Activated CD4-positive, alpha-beta T cell treated with anti-CD3 and anti-CD28 coated beads for 36 hours (primary cell): ENCODE measurements at regions not wholly inside any gene's neighbourhood (a gene's known extent, or its start where the extent isn't known, plus 50 kb on each side); places are given as distances from the start of the nearest gene placed in this dataset.
A peak's percentile ranks its signal among the peaks of the same experiment; 100 is the strongest.

ENCODE experiments used
- ATAC-seq: fragments of 200-7000 bp; cut with Tn5 transposase; one replicate; pipeline ENCODE4 v1.10.0; 2021; ENCODE audit warnings: mild to moderate bottlenecking, moderate library complexity
- CTCF ChIA-PET: fragments of 350-600 bp; sonication (Branson Sonifier 250); formaldehyde crosslinking; loops from one replicate; lab custom pipeline; 2021; ENCODE audit warnings: antibody characterized with exemption; lab: Charles Lee
- POLR2A ChIA-PET: fragments of 350-600 bp; sonication (Branson Sonifier 250); formaldehyde crosslinking; loops from one replicate; lab custom pipeline; 2021; ENCODE audit warnings: antibody characterized with exemption, inconsistent platforms; lab: Charles Lee
- DNase-seq: peaks from one replicate; pipeline ENCODE4 v3.0.0-alpha.2; 2020
- H3K27ac Mint-ChIP-seq: one replicate; pipeline ENCODE4 v1.8.0; 2021; ENCODE audit warnings: mixed read lengths
- H3K27me3 Mint-ChIP-seq: one replicate; pipeline ENCODE4 v1.8.0; 2021; ENCODE audit warnings: mixed read lengths
- H3K36me3 Mint-ChIP-seq: one replicate; pipeline ENCODE4 v1.8.0; 2021; ENCODE audit warnings: low read depth, mixed read lengths
- H3K4me1 Mint-ChIP-seq: one replicate; pipeline ENCODE4 v1.8.0; 2021; ENCODE audit warnings: mixed read lengths
- H3K4me3 Mint-ChIP-seq: one replicate; pipeline ENCODE4 v1.8.0; 2021; ENCODE audit warnings: mild to moderate bottlenecking, moderate library complexity, mixed read lengths
- H3K9me3 Mint-ChIP-seq: one replicate; pipeline ENCODE4 v1.8.0; 2021; ENCODE audit warnings: low read depth, mixed read lengths
- intact Hi-C, 2 experiments: fragments of 100-400 bp; cut with DNase I in 1 of 2; cut with micrococcal nuclease in 1 of 2; formaldehyde crosslinking; loops; one replicate each; pipeline versions ENCODE4 v1.14.2 to v1.15.1; 2022 to 2024; cut with DNase I, micrococcal nuclease

GRCh38 chr7:142385491-142386340 lies 127.9 kb upstream of the PRSS58 start:
- peaks cover 27% of the 10 kb centered on the region for H3K4me1 Mint-ChIP-seq
- H3K27ac Mint-ChIP-seq: peak overlapping the region; percentile 67
- ATAC-seq (peak; percentile 50), DNase-seq (peak; percentile 72)
- intact Hi-C loops: loop anchor here in 1 of 2 experiments (2.0 to 5.0 kb wide), 3 partner anchors 97 to 425 kb away; no protein-coding TSS in a partner anchor
- no peaks in the 10 kb centered on the region for H3K36me3 Mint-ChIP-seq
- ChIA-PET POLR2A (no interaction called here), CTCF (interaction anchor here (0.6 to 5.4 kb wide), 20 partner anchors 10 to 855 kb away, joined by 3 to 28 read pairs (median 4); no protein-coding TSS in a partner anchor)
- H3K27me3 Mint-ChIP-seq: no peaks in the 10 kb centered on the region
- no peak overlapping the region for H3K4me3 Mint-ChIP-seq
- no peaks in the 10 kb centered on the region for H3K9me3 Mint-ChIP-seq

GRCh38 chr7:142384493-142384922 lies 126.7 kb upstream of the PRSS58 start:
- Mint-ChIP-seq H3K36me3 (no peaks in the 10 kb centered on the region), H3K4me1 (peaks cover 27% of the 10 kb centered on the region), H3K27ac (peak overlapping the region; percentile 83), H3K9me3 (no peaks in the 10 kb centered on the region), H3K4me3 (peak overlapping the region; percentile 60), H3K27me3 (no peaks in the 10 kb centered on the region)
- POLR2A ChIA-PET: interaction anchor here (1.0 to 1.2 kb wide), 2 partner anchors 11 to 424 kb away, joined by 3 read pairs; no protein-coding TSS in a partner anchor
- DNase-seq (peak; percentile 72), ATAC-seq (peak; percentile 77)
- CTCF ChIA-PET: interaction anchor here (0.6 to 5.4 kb wide), 11 partner anchors 8 to 856 kb away, joined by 3 to 28 read pairs (median 4); no protein-coding TSS in a partner anchor
- intact Hi-C loops: loop anchor here (1.0 to 5.0 kb wide), 4 partner anchors 26 to 426 kb away; no protein-coding TSS in a partner anchor

- DNase-seq (peak; percentile 51), ATAC-seq (peak; percentile 75)
- peaks cover 27% of the 10 kb centered on the region for H3K4me1 Mint-ChIP-seq
- CTCF ChIA-PET: interaction anchor here (0.6 to 5.4 kb wide), 16 partner anchors 9 to 497 kb away, joined by 3 to 28 read pairs (median 4); no protein-coding TSS in a partner anchor
- peak overlapping the region; percentile 60 for H3K4me3 Mint-ChIP-seq
- POLR2A ChIA-PET: interaction anchor here (0.6 to 1.2 kb wide), 4 partner anchors 11 to 425 kb away, joined by 3 read pairs; no protein-coding TSS in a partner anchor
- no peaks in the 10 kb centered on the region for H3K9me3 Mint-ChIP-seq
- no peaks in the 10 kb centered on the region for H3K27me3 Mint-ChIP-seq
- intact Hi-C loops: loop anchor here (1.0 to 5.0 kb wide), 4 partner anchors 26 to 427 kb away; no protein-coding TSS in a partner anchor
- H3K27ac Mint-ChIP-seq: peak overlapping the region; percentile 83
- H3K36me3 Mint-ChIP-seq: no peaks in the 10 kb centered on the region
Observed at GRCh38 chr7:142383841-142384492, 126.1 kb upstream of the PRSS58 start.

- Mint-ChIP-seq H3K27me3 (no peaks in the 10 kb centered on the region), H3K36me3 (no peaks in the 10 kb centered on the region), H3K9me3 (no peaks in the 10 kb centered on the region), H3K27ac (peak overlapping the region; percentile 60), H3K4me1 (peaks cover 27% of the 10 kb centered on the region), H3K4me3 (no peak overlapping the region)
- POLR2A ChIA-PET: interaction anchor here (0.6 kb wide), 1 partner anchor 717 kb away, joined by 3 read pairs; no protein-coding TSS in a partner anchor
- peak; percentile 28 for ATAC-seq
- CTCF ChIA-PET: interaction anchor here (0.6 to 1.1 kb wide), 8 partner anchors 13 to 419 kb away, joined by 3 to 8 read pairs (median 4); no protein-coding TSS in a partner anchor
- DNase-seq: no peak
- intact Hi-C loops: loop anchor here in 1 of 2 experiments (5.0 kb wide), 1 partner anchor 425 kb away; no protein-coding TSS in a partner anchor
Observed at GRCh38 chr7:142381727-142382390, 124.0 kb upstream of the PRSS58 start.

- ChIA-PET CTCF (interaction anchor here (0.6 to 1.6 kb wide), 2 partner anchors 56 to 438 kb away, joined by 3 to 4 read pairs; no protein-coding TSS in a partner anchor), POLR2A (interaction anchor here (0.6 kb wide), 1 partner anchor 408 kb away, joined by 4 read pairs; no protein-coding TSS in a partner anchor)
- ATAC-seq (no peak), DNase-seq (no peak)
- Mint-ChIP-seq H3K27ac (no peak overlapping the region), H3K4me1 (peaks cover 27% of the 10 kb centered on the region), H3K36me3 (no peaks in the 10 kb centered on the region), H3K9me3 (no peaks in the 10 kb centered on the region), H3K27me3 (peaks cover 3% of the 10 kb centered on the region), H3K4me3 (no peak overlapping the region)
- intact Hi-C loops: loop anchor here in 1 of 2 experiments (5.0 kb wide), 1 partner anchor 427 kb away; no protein-coding TSS in a partner anchor
Observed at GRCh38 chr7:142380069-142380468, 122.2 kb upstream of the PRSS58 start.

GRCh38 chr7:142379201-142379885 lies 121.5 kb upstream of the PRSS58 start:
- H3K9me3 Mint-ChIP-seq: no peaks in the 10 kb centered on the region
- DNase-seq (no peak), ATAC-seq (no peak)
- H3K36me3 Mint-ChIP-seq: no peaks in the 10 kb centered on the region
- H3K4me1 Mint-ChIP-seq: peaks cover 19% of the 10 kb centered on the region
- H3K27ac Mint-ChIP-seq: no peak overlapping the region
- CTCF ChIA-PET: interaction anchor here (0.6 to 1.6 kb wide), 5 partner anchors 13 to 502 kb away, joined by 3 to 4 read pairs (median 3); no protein-coding TSS in a partner anchor
- no peak overlapping the region for H3K4me3 Mint-ChIP-seq
- intact Hi-C loops: no loop called here
- peaks cover 3% of the 10 kb centered on the region for H3K27me3 Mint-ChIP-seq
- POLR2A ChIA-PET: no interaction called here

- Mint-ChIP-seq H3K4me1 (peaks cover 10% of the 10 kb centered on the region), H3K27me3 (peaks cover 3% of the 10 kb centered on the region), H3K36me3 (no peaks in the 10 kb centered on the region), H3K4me3 (no peak overlapping the region), H3K9me3 (no peaks in the 10 kb centered on the region), H3K27ac (no peak overlapping the region)
- intact Hi-C loops: no loop called here
- ChIA-PET CTCF (no interaction called here), POLR2A (interaction anchor here (0.7 kb wide), 1 partner anchor 431 kb away, joined by 3 read pairs; no protein-coding TSS in a partner anchor)
- ATAC-seq: no peak
- no peak for DNase-seq
Observed at GRCh38 chr7:142377567-142377966, 119.7 kb upstream of the PRSS58 start.

- ATAC-seq (no peak), DNase-seq (no peak)
- Mint-ChIP-seq H3K27me3 (peaks cover 6% of the 10 kb centered on the region), H3K4me1 (peaks cover 4% of the 10 kb centered on the region), H3K9me3 (no peaks in the 10 kb centered on the region), H3K4me3 (no peak overlapping the region), H3K27ac (no peak overlapping the region), H3K36me3 (no peaks in the 10 kb centered on the region)
- intact Hi-C loops: no loop called here
- ChIA-PET POLR2A (no interaction called here), CTCF (interaction anchor here (0.6 to 1.4 kb wide), 2 partner anchors 9 to 30 kb away, joined by 3 to 4 read pairs; no protein-coding TSS in a partner anchor)
Observed at GRCh38 chr7:142376356-142376997, 118.6 kb upstream of the PRSS58 start.

GRCh38 chr7:142375710-142376313 lies 118.0 kb upstream of the PRSS58 start:
- Mint-ChIP-seq H3K4me1 (peaks cover 4% of the 10 kb centered on the region), H3K4me3 (no peak overlapping the region), H3K27ac (no peak overlapping the region), H3K27me3 (peaks cover 6% of the 10 kb centered on the region), H3K36me3 (no peaks in the 10 kb centered on the region), H3K9me3 (no peaks in the 10 kb centered on the region)
- ChIA-PET POLR2A (no interaction called here), CTCF (interaction anchor here (0.6 to 1.5 kb wide), 3 partner anchors 9 to 30 kb away, joined by 3 to 4 read pairs (median 3); no protein-coding TSS in a partner anchor)
- DNase-seq: peak; percentile 54
- intact Hi-C loops: no loop called here
- ATAC-seq: peak; percentile 73
